NCI-H82 (cell line): ENCODE measurements at regions not wholly inside any gene's neighbourhood (a gene's known extent, or its start where the extent isn't known, plus 50 kb on each side); places are given as distances from the start of the nearest gene placed in this dataset.
"Not testable (repeated sequence)": the region's sequence is repeated elsewhere in the genome, so short reads cannot be mapped to it uniquely, and the experiment has no call there.

ENCODE experiments used
- DNase-seq: peaks from one replicate; lab custom pipeline; 2025; lab: John Stamatoyannopoulos, UW

DNA sequence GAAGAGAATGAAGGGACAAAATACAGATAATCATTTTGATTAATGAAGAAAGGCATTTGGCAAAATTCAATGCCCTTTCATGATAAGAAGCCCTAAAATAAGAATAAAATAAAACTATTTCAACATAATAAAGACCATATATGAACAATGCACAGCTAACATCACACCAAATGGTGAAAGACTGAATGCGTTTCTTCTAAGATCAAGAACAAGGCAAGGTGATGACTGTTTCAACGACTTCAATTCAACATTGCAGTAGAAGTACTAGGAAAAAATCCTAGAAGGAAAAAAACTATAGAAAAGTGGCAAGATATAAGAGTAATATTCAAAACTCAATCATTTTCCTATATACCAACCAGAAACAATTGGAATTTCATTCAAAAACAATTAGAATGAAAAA is 280.1 kb upstream of the GRM7 start:
- no peak for DNase-seq

GRCh38 chr3:6585360-6585759 is 275.6 kb upstream of the GRM7 start:
- no peak for DNase-seq

DNA sequence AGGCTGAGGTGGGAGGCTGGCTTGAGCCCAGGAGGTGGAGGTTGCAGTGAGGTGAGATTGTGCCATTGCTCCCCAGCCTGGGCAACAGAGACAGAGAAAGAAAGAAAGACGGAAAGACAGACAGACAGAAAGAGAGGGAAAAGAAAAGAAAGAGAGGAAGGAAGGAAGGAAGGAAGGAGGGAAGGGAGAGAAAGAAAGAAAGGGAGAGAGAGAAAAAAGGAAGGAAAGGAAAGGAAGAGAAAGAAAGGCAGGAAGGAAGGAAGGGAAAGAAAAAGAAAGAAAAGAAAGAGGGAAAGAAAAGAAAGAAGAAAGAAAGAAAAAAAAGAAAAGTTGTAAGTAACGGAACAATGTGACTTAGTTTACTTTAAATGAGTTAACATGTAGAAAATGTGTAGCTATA is 260.7 kb upstream of the GRM7 start:
- DNase-seq: no peak

DNA sequence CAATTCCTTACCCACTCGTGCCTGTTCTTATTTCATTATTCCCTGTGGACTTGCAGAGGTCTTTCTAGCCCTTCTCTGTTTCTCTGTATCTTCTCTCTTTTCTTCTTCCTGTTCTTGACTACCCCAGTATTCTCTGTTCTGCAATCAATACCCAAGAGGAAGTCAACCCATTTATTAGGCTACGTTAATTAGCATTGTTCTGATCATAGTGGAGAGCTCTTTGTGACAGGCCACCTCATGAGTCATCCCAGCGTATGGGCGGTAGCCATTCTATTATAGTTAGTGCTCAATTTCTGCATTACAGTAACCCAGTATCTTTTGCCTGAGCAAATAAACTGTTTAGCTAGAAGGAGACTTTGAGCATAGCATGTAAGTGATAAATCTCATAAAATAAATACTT is 259.5 kb upstream of the GRM7 start:
- DNase-seq: no peak

- no peak for DNase-seq
Measured at GRCh38 chr3:6602329-6602728, 258.6 kb upstream of the GRM7 start.

- no peak for DNase-seq
Measured at GRCh38 chr3:6605227-6605626, 255.7 kb upstream of the GRM7 start.

- DNase-seq: no peak
Measured at GRCh38 chr3:6608843-6609242, 252.1 kb upstream of the GRM7 start.

DNA sequence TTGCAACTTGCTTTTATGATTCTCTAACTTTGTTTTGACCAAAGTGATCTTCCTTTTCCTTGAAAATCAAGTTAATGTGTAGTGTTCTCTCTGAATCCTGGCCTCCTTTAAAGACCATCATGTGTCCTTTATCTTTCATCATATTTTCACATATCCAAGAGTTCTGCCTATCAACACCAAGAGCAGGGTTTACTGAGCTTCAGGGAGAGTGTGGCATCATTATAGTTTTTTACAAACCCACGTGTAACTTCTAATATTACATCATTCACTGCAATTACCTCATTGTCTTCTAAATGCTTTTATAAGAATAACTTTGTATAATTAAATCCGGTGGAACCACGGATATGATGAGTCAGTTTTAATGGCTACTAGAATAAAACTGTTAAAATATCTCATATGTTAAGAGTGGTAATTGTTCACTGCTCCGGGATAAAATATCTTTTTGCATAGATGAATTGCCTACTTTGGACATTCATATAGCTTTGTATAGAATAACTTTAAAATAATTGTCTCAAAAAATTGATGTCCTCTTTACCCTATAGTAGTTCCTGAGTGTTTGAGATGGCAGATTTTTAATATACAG is 248.8 kb upstream of the GRM7 start:
- no peak for DNase-seq

GRCh38 chr3:6622260-6622659 is 238.7 kb upstream of the GRM7 start:
- no peak for DNase-seq

- DNase-seq: no peak
Measured at GRCh38 chr3:6622712-6623111, 238.2 kb upstream of the GRM7 start.

DNA sequence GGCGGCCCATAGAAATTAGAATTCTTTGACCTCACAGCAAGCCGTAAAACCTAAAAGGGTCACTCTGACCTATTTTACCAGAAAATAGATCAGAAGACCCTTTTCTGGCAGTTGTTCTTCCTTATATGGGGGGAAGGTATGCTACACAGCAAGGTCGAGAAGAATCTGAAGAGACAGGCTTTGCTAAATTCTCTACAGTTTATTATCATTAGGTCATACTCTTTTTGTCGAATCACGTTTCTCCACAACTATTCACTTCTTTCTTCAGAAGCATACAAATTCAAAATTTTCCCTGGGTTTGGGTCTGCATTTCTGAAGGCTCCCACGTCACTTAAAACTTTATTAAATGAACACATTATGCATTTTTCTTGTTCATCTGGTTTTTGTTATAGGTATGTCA is 229.5 kb upstream of the GRM7 start:
- no peak for DNase-seq

- DNase-seq: no peak
Measured at GRCh38 chr3:6640907-6641306, 220.0 kb upstream of the GRM7 start.

- DNase-seq: peak; percentile 57
Measured at GRCh38 chr3:6644070-6644929, 216.6 kb upstream of the GRM7 start.

- DNase-seq: no peak
Measured at GRCh38 chr3:6654670-6655069, 206.2 kb upstream of the GRM7 start.

DNA sequence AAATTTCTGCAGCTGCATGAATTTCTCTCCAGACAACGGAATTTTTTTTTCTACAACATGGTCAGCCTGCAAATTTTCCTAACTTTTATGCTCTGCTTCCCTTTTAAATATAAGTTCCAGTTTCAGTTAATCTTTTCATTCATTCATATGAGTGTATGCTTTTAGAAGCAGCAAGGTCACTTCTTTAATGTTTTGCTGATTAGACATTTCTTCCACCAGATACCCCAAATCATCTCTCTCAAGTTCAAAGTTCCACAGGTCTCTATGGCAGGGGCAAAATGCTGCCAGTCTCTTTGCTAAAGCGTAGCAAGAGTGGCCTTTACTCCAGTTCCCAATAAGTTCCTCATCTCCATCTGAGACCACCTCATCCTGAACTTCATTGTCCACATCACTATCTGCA is 205.6 kb upstream of the GRM7 start:
- DNase-seq: no peak

DNA sequence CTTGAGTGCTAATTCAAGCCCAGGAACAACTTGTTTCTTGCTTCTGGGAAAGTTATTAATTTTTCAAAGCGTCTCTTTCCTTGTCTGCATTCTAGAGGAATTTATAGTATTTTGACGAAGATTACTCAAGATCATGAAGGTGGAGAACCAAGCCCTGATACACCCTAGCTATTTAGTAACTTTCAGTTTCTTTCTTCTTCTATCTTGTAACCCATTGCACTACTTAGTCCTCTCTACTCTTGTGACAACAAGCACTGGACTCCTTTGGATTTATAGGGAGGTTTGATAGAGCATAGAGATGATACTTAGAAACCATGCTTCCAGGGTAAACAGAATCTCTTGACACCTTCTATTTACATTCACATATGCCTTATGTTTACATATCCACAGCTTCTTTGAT is 203.3 kb upstream of the GRM7 start:
- DNase-seq: no peak

GRCh38 chr3:6667354-6667753 is 193.6 kb upstream of the GRM7 start:
- no peak for DNase-seq

- DNase-seq: no peak
Measured at GRCh38 chr3:6671363-6671762, 189.6 kb upstream of the GRM7 start.

DNA sequence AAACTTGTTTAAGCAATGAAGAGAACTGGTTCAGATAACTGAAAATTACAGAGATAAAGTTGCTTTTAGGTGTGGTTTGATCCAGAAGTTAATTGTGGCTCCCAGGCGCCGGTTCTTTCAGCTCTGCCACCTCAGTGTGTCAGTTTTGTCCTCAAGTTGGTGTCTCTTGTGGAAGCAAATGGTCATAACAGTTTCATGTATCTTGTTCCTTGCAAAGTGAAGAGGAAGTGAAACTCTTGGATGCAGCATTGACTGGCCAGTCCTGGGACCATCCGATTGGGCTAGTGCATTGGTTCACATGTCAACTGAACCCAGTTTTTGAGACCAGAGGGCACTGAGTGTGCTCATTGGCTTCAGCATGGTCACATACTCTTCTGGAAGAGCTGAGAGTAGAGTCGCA is 181.4 kb upstream of the GRM7 start:
- no peak for DNase-seq

DNA sequence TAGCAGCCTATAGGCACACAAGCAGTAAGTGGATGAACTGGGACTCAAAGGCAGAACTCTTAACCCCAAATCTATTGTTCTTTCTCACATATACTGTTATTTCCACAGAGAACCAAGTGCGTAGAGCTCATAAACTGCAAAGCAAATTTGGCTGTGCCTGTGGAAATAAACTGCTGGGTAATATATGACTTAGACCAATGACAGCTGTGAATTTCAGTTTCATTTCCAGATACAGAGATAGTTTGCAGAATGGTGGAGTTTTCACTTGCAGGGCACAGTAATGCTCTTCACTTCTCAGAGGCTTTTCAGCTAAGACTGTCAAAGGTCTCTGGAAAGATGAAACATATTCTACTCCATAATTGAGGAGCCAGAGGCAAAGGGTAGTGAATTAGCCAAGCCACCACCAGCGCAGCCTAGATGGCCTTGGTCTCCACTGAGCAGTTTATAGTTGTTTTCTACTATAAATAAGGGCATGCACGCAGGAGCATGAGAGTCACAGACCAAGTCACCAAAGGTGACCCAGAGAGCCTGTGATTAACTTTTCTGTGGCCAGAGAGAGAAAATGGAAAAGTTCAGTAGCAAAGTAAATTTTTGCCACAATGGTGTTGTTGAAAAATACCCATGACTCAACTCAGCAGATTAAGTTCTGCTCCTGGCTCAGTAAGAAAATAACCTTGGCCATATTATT is 180.7 kb upstream of the GRM7 start:
- no peak for DNase-seq

DNA sequence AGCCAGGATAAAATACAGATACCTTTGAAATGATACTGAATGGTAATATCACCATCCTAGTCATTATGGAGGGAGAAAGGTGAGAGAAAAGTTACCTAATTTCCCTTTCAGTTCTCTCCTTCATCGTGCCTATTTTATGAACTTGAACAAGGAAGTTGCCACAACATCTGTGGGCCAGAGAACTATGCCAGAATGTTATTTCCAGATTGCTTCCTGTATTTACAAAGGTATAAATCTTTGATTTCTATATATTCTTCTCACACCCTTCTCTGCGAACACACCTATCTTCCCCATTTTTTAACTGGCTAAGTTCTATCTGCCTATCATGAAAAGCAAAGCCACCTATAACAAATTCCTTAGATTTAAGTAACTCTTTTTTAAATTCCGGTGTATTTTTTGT is 163.6 kb upstream of the GRM7 start:
- no peak for DNase-seq

DNA sequence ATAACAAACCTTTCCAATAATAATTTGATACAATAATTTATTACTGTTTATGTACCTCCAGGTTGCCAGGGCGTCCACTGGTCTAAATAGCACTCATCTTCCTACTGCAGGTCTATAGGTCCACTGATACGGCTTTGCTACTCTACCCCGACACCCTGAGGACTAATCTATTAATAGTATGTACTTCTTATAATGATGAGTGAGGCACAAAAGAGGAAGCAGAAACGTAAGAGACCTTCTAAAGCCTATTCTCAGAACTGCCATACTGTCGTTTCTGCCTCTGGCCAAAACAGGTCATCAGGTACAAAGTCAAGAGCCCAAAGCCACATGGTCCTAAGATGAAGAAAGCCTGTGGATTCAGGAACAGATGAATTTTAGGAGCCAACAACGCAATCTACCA is 163.2 kb upstream of the GRM7 start:
- DNase-seq: peak; percentile 24

DNA sequence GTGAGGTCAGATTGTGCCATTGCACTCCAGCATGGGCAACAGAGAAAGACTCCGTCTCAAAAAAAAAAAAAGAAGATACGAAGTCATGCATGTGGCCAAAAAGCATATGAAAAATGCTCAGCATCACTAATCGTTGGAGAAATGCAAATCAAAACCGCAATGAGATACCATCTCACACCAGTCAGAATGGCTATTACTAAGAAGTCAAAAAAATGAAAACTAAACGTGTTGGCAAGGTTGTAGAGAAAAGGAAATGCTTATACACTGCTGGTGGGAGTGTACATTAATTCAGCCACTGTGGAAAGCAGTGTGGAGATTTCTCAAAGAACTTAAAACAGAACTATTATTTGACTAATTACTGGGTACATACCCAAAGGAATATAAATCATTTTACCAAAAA is 156.1 kb upstream of the GRM7 start:
- not testable (repeated sequence) for DNase-seq
